WTC11 (cell line): ENCODE measurements at regions not wholly inside any gene's neighbourhood (a gene's known extent, or its start where the extent isn't known, plus 50 kb on each side); places are given as distances from the start of the nearest gene placed in this dataset.

ENCODE experiments used
- ATF2 ChIP-seq: sonication (generic); formaldehyde crosslinking; IDR thresholded peaks from 2 replicates; pipeline ENCODE4 v1.8.1; 2022; ENCODE audit warnings: low read depth, missing genetic modification reagents, borderline replicate concordance
- CREB1 ChIP-seq: sonication (generic); formaldehyde crosslinking; IDR thresholded peaks from 2 replicates; pipeline ENCODE4 v1.8.0; 2023; ENCODE audit warnings: mild to moderate bottlenecking, missing genetic modification reagents
- CTCF ChIP-seq: fragments of 200-600 bp; IDR thresholded peaks from 2 replicates; pipeline ENCODE4 v1.8.0; 2022; ENCODE audit warnings: antibody characterized with exemption
- E2F1 ChIP-seq: sonication (generic); formaldehyde crosslinking; IDR thresholded peaks from 2 replicates; pipeline ENCODE4 v1.8.0; 2022; ENCODE audit warnings: mild to moderate bottlenecking, missing genetic modification reagents
- E2F4 ChIP-seq: sonication (generic); formaldehyde crosslinking; IDR thresholded peaks from 2 replicates; pipeline ENCODE4 v1.8.1; 2022; ENCODE audit warnings: low read depth, mild to moderate bottlenecking, moderate library complexity, missing genetic modification reagents, borderline replicate concordance
- FOXP1 ChIP-seq: sonication (generic); formaldehyde crosslinking; IDR thresholded peaks from 2 replicates; pipeline ENCODE4 v1.8.0; 2022; ENCODE audit warnings: missing genetic modification reagents, mild to moderate bottlenecking, moderate library complexity, borderline replicate concordance
- GABPB1 ChIP-seq: sonication (generic); formaldehyde crosslinking; IDR thresholded peaks from 2 replicates; pipeline ENCODE4 v1.8.1; 2023; ENCODE audit warnings: mild to moderate bottlenecking, missing genetic modification reagents
- MAX ChIP-seq: sonication (generic); formaldehyde crosslinking; IDR thresholded peaks from 2 replicates; pipeline ENCODE4 v1.8.0; 2022; ENCODE audit warnings: mild to moderate bottlenecking, missing genetic modification reagents
- MLX ChIP-seq: sonication (generic); formaldehyde crosslinking; IDR thresholded peaks from 2 replicates; pipeline ENCODE4 v1.8.1; 2023; ENCODE audit warnings: mild to moderate bottlenecking, missing genetic modification reagents, moderate library complexity
- NFE2L1 ChIP-seq: sonication (generic); formaldehyde crosslinking; IDR thresholded peaks from 2 replicates; pipeline ENCODE4 v1.8.1; 2023; ENCODE audit warnings: missing genetic modification reagents
- PRDM15 ChIP-seq: sonication (generic); formaldehyde crosslinking; IDR thresholded peaks from 2 replicates; pipeline ENCODE4 v1.8.0; 2022; ENCODE audit warnings: missing genetic modification reagents
- SMAD4 ChIP-seq: sonication (generic); formaldehyde crosslinking; IDR thresholded peaks from 2 replicates; pipeline ENCODE4 v1.8.0; 2022; ENCODE audit warnings: mild to moderate bottlenecking, missing genetic modification reagents
- TP53 ChIP-seq: sonication (generic); formaldehyde crosslinking; IDR thresholded peaks from 2 replicates; pipeline ENCODE4 v1.8.1; 2023; ENCODE audit warnings: mild to moderate bottlenecking, missing genetic modification reagents

GRCh38 chr2:166814335-166814734, 73.9 kb upstream of the XIRP2 start:
- TF ChIP-seq MAX (CRISPR knock-in tag) (no peak), E2F1 (CRISPR knock-in tag) (no peak), ATF2 (CRISPR knock-in tag) (no peak), TP53 (CRISPR knock-in tag) (no peak), E2F4 (CRISPR knock-in tag) (no peak), PRDM15 (CRISPR knock-in tag) (no peak), CTCF (no peak), FOXP1 (CRISPR knock-in tag) (no peak), MLX (CRISPR knock-in tag) (no peak), CREB1 (CRISPR knock-in tag) (no peak), SMAD4 (CRISPR knock-in tag) (no peak), NFE2L1 (CRISPR knock-in tag) (no peak), GABPB1 (CRISPR knock-in tag) (no peak)
